ENCODE measurements at regions not wholly inside any gene's neighbourhood (a gene's known extent, or its start where the extent isn't known, plus 50 kb on each side); places are given as distances from the start of the nearest gene placed in this dataset.

DNA sequence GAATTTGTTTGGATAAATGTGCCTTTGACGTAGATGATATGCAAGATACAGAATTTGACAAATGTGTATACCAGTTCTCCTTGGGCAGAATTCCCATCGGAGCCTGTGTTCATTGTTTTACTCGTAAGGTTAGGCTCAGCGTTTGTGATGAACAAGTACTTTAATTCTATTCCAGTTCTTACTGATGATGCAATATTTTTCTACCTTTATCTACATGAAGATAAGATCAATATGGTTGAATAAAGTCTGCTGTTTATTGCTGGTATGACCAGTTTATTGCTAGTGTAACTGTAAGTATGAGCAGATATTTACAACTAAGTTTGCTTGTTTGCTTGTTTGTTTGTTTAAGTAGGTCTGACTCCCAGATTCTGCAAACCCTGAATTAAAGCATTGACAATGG is 145.4 kb upstream of the ADARB2 start:
- no peak overlapping the region for H3K4me3 ChIP-seq (ENCODE audit: low read depth, low read length)
- TF ChIP-seq, protein P1, sequence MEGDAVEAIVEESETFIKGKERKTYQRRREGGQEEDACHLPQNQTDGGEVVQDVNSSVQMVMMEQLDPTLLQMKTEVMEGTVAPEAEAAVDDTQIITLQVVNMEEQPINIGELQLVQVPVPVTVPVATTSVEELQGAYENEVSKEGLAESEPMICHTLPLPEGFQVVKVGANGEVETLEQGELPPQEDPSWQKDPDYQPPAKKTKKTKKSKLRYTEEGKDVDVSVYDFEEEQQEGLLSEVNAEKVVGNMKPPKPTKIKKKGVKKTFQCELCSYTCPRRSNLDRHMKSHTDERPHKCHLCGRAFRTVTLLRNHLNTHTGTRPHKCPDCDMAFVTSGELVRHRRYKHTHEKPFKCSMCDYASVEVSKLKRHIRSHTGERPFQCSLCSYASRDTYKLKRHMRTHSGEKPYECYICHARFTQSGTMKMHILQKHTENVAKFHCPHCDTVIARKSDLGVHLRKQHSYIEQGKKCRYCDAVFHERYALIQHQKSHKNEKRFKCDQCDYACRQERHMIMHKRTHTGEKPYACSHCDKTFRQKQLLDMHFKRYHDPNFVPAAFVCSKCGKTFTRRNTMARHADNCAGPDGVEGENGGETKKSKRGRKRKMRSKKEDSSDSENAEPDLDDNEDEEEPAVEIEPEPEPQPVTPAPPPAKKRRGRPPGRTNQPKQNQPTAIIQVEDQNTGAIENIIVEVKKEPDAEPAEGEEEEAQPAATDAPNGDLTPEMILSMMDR (IDR thresholded peaks at IDR 0.05; ENCODE audit: low read depth, low read length): no peak

DNA sequence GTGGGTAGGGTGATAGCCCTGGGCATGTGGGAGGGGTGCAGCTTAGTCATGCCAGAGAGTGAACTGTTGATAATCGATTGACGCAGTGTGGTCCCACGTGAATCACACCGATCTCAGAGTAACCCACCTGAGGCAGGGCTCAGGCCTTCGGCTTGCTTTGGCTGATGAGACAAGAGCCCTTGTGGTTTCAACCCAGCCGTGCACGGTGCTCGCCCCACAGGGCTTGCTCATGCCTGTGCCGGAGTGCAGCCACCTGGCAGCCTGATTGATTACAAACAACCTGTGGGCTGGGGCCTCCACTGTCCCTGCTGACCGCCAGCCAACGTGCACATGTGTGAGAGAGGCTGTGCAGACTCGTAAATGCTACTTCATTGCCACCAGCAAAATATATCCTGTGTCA is 144.9 kb upstream of the ADARB2 start:
- TF ChIP-seq, protein P1 (IDR thresholded peaks at IDR 0.05; ENCODE audit: low read depth, low read length): no peak
- H3K4me3 ChIP-seq (ENCODE audit: low read depth, low read length): no peak overlapping the region

DNA sequence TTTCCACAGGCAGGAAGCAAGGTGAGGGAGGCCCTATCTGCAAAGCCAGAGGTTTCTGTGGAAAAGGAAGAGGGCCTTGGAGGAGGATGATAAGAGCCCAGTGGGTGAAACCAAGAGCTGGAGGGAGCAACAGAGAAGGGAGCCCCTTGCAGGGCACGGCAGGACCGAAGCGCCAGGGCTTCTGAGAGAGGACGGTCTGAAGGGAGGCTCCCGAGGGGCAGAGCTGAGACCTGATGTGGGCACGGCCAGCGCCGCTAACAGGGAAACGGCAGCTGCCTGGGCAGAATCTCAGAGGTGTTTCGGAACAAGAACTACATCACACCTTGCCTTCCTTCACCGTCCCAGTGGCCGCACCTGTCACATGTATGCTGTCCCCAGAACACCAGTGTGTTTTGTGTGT is 144.3 kb upstream of the ADARB2 start:
- H3K4me3 ChIP-seq (ENCODE audit: low read depth, low read length): no peak overlapping the region
- TF ChIP-seq, protein P1 (IDR thresholded peaks at IDR 0.05; ENCODE audit: low read depth, low read length): no peak

DNA sequence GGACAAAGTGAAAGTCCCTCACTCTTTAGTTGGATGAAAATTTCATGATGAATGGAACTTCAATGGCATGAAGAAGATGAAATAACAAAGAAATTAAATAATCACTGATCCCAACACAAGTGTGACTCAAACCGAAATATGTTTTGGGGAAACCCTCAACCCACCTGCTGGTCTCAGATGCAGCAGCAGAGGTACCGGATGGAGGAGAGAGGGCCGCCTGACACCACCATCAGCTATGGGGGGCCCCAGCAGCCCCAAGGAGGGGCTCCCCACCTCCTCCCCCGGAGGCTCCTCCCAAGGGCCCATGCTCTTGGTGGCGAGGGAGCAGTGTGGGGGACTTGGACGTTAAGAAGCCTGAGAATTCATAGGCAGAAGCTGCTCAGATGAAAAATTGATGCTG is 137.2 kb upstream of the ADARB2 start:
- no peak overlapping the region for H3K4me3 ChIP-seq (ENCODE audit: low read depth, low read length)
- TF ChIP-seq, protein P1 (IDR thresholded peaks at IDR 0.05; ENCODE audit: low read depth, low read length): no peak

DNA sequence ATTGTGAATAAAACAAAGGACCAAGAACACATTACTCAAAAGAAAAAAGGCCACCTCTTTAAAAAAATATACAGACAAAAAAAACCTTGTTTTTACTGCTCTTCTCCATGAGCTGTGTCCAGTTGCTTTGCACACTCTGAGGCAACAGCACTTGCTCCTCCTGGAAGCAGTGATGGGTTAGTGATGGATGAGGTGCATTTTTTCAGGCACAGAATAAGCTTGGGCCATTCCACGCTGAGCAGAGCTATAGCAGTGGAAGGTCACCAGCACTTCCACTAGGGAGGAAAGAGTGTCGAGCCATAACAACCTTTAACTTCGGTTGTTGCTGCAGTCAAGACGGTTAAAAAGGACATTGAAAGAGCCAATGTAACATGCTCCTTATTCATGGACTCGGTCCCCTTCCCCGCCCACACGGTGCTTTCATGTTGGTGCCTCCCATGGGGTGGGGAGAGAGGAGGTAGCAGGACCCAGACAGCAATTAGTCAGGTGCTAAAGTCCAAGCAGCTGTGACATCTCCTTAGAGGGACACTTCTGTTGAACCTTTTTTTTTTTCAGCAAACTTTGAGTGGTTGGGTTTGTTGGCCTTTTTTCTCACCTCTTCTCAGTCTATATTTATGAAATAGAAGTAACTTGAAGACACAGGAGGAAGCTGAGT is 136.5 kb upstream of the ADARB2 start:
- TF ChIP-seq, protein P1 (IDR thresholded peaks at IDR 0.05; ENCODE audit: low read depth, low read length): no peak
- H3K4me3 ChIP-seq (ENCODE audit: low read depth, low read length): no peak overlapping the region

DNA sequence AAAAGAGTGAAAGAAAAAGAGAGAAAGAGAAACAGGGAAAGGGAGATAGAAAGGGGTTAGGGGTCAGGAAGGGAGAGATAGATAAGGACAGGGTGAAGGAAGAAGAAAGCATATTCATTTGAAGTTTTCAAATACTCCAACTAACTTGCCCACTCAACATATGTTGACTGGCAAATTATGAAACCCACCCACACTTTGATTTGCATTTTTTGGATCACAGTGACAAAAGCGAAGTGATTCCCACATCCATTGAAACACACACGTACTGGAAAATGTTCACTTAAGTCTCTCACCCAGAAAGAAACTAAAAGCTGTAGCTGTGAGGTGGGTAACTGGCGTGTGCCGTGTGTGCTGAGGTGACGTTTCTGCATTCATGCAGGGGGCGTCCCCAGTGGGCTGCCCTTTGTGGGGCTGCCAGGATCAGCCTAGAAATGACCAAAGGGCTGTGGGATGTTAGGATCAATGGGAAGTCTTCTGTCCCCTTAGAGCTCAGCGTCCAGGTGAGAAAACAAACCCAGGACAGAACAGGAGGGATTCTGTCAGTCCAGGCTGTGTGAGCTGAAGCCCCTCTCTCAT is 134.9 kb upstream of the ADARB2 start:
- TF ChIP-seq, protein P1 (IDR thresholded peaks at IDR 0.05; ENCODE audit: low read depth, low read length): no peak
- H3K4me3 ChIP-seq (ENCODE audit: low read depth, low read length): no peak overlapping the region

DNA sequence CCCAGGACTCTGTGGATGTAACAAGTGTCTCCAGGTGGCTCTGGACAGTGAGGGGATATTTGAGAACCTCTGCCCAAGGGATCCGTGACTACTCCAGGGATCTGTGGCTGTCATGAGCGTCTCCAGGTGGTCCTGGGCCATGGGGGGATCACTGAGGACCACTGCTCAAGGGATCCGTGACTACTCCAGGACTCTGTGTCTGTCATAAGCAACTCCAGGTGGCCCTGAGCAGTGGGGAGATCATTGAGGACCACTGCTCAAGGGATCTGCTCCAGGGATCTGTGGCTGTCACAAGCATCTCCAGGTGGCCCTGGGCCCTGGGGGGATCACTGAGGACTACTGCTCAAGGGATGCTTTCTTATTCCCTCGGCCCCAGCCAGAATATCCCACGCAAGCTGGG is 133.2 kb upstream of the ADARB2 start:
- TF ChIP-seq, protein P1 (IDR thresholded peaks at IDR 0.05; ENCODE audit: low read depth, low read length): no peak
- H3K4me3 ChIP-seq (ENCODE audit: low read depth, low read length): no peak overlapping the region

All from WI38 (cell line).